SK-N-SH treated with all-trans-retinoic acid at 6 μM for 48 hours (cell line): ENCODE measurements at regions not wholly inside any gene's neighbourhood (a gene's known extent, or its start where the extent isn't known, plus 50 kb on each side); places are given as distances from the start of the nearest gene placed in this dataset.

Experiments
- ATAC-seq: fragments of 200-7000 bp; cut with Tn5 transposase; 3 replicates; pipeline ENCODE4 v1.9.1; 2020; ENCODE audit warnings: mild to moderate bottlenecking, moderate library complexity
- BACH2 ChIP-seq: fragments of 250-450 bp; sonication (Bioruptor Pico); IDR thresholded peaks from 2 replicates; pipeline ENCODE4 v1.9.0; 2021; ENCODE audit warnings: mild to moderate bottlenecking, borderline replicate concordance
- CSDC2 ChIP-seq: fragments of 250-450 bp; sonication (Bioruptor Pico); IDR thresholded peaks from 2 replicates; pipeline ENCODE4 v1.5.0; 2020; ENCODE audit warnings: mild to moderate bottlenecking, moderate library complexity
- ESRRG ChIP-seq: fragments of 250-450 bp; sonication (Bioruptor Pico); IDR thresholded peaks from 2 replicates; pipeline ENCODE4 v1.6.1; 2021; ENCODE audit warnings: mild to moderate bottlenecking
- GLIS3 ChIP-seq: fragments of 250-450 bp; sonication (Bioruptor Pico); IDR thresholded peaks from 2 replicates; pipeline ENCODE4 v1.5.0; 2020; ENCODE audit warnings: mild to moderate bottlenecking, moderate library complexity
- OSR1 ChIP-seq: fragments of 250-450 bp; sonication (Bioruptor Pico); IDR thresholded peaks from 2 replicates; pipeline ENCODE4 v1.8.0; 2022; ENCODE audit warnings: moderate library complexity, mild to moderate bottlenecking, inconsistent platforms
- PATZ1 ChIP-seq: fragments of 250-450 bp; sonication (Bioruptor Pico); IDR thresholded peaks from 2 replicates; pipeline ENCODE4 v1.8.0; 2020; ENCODE audit warnings: mild to moderate bottlenecking, moderate library complexity, borderline replicate concordance
- POU6F1 ChIP-seq: fragments of 250-450 bp; sonication (Bioruptor Pico); IDR thresholded peaks from 2 replicates; pipeline ENCODE4 v1.8.0; 2021; ENCODE audit warnings: low read depth, mild to moderate bottlenecking, moderate library complexity, borderline replicate concordance
- PPARA ChIP-seq: fragments of 250-450 bp; sonication (Bioruptor Pico); IDR thresholded peaks from 2 replicates; pipeline ENCODE4 v1.5.0; 2020; ENCODE audit warnings: mild to moderate bottlenecking, borderline replicate concordance
- RARB ChIP-seq: fragments of 250-450 bp; sonication (Bioruptor Pico); IDR thresholded peaks from 2 replicates; pipeline ENCODE4 v1.8.0; 2021; ENCODE audit warnings: mild to moderate bottlenecking, moderate library complexity
- SNAI2 ChIP-seq: fragments of 250-450 bp; sonication (Bioruptor Pico); IDR thresholded peaks from 2 replicates; pipeline ENCODE4 v1.5.0; 2020; ENCODE audit warnings: mild to moderate bottlenecking, moderate library complexity
- TCF4 ChIP-seq: fragments of 250-450 bp; sonication (Bioruptor Pico); IDR thresholded peaks from 2 replicates; pipeline ENCODE4 v1.8.0; 2021; ENCODE audit warnings: mild to moderate bottlenecking, moderate library complexity, borderline replicate concordance
- TOX ChIP-seq: fragments of 250-450 bp; sonication (Bioruptor Pico); IDR thresholded peaks from 2 replicates; pipeline ENCODE4 v1.8.0; 2021; ENCODE audit warnings: mild to moderate bottlenecking, moderate library complexity, borderline replicate concordance
- TSHZ2 ChIP-seq: fragments of 250-450 bp; sonication (Bioruptor Pico); IDR thresholded peaks from 2 replicates; pipeline ENCODE4 v1.5.0; 2020; ENCODE audit warnings: mild to moderate bottlenecking, moderate library complexity
- ZC3H10 ChIP-seq: fragments of 250-450 bp; sonication (Bioruptor Pico); IDR thresholded peaks from 2 replicates; pipeline ENCODE4 v1.5.1; 2021; ENCODE audit warnings: mild to moderate bottlenecking, moderate library complexity
- ZFP3 ChIP-seq: fragments of 250-450 bp; sonication (Bioruptor Pico); IDR thresholded peaks from 2 replicates; pipeline ENCODE4 v1.5.0; 2020; ENCODE audit warnings: mild to moderate bottlenecking, moderate library complexity
- ZFP30 ChIP-seq: fragments of 450-650 bp; formaldehyde crosslinking; IDR thresholded peaks from 2 replicates; pipeline ENCODE4 v1.5.0; 2022; ENCODE audit warnings: mild to moderate bottlenecking, moderate library complexity
- ZNF565 ChIP-seq: fragments of 450-650 bp; formaldehyde crosslinking; conservative IDR thresholded peaks from 2 replicates; pipeline ENCODE4 v1.5.0; 2020; ENCODE audit warnings: low read depth, mild to moderate bottlenecking, moderate library complexity
- ZNF70 ChIP-seq: fragments of 450-650 bp; formaldehyde crosslinking; IDR thresholded peaks from 2 replicates; pipeline ENCODE4 v1.5.0; 2020; ENCODE audit warnings: mild to moderate bottlenecking, moderate library complexity
- ZNF8 ChIP-seq: fragments of 450-650 bp; formaldehyde crosslinking; IDR thresholded peaks from 2 replicates; pipeline ENCODE4 v1.5.0; 2020; ENCODE audit warnings: mild to moderate bottlenecking, moderate library complexity
- TF ChIP-seq, protein P1 (sequence below): fragments of 250-450 bp; sonication (Bioruptor Pico); IDR thresholded peaks from 2 replicates; pipeline ENCODE4 v1.5.1; 2020; ENCODE audit warnings: low read depth, mild to moderate bottlenecking, moderate library complexity

DNA sequence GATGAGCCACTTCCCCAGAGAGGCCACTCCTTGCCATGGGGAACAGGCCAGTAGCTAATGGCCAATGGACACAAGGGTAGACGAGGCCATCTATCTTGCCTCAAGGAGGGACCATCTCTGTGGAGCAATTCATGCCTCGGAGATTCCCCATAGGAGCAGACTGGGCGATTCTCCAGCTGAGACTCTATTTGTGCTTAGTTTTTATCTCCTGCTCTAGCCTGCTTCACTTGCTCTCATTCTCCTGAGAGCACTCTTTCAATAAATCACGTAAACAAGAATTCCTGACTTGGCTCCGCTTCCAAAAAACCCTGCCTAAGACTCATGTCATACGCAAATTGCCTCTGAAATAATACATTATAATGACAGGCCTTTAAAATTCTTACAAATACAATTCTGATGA, 396.4 kb upstream of the USP15 start:
- TF ChIP-seq CSDC2 (CRISPR knock-in tag) (no peak), OSR1 (no peak), BACH2 (no peak), ZFP3 (CRISPR knock-in tag) (no peak), ZNF565 (CRISPR knock-in tag) (no peak), ZNF8 (CRISPR knock-in tag) (no peak), RARB (CRISPR knock-in tag) (no peak), SNAI2 (CRISPR knock-in tag) (no peak), GLIS3 (CRISPR knock-in tag) (no peak), PATZ1 (CRISPR knock-in tag) (no peak), PPARA (CRISPR knock-in tag) (no peak), ZC3H10 (CRISPR knock-in tag) (no peak), TOX (CRISPR knock-in tag) (no peak), POU6F1 (CRISPR knock-in tag) (no peak), ESRRG (CRISPR knock-in tag) (no peak)
- TF ChIP-seq, protein P1, sequence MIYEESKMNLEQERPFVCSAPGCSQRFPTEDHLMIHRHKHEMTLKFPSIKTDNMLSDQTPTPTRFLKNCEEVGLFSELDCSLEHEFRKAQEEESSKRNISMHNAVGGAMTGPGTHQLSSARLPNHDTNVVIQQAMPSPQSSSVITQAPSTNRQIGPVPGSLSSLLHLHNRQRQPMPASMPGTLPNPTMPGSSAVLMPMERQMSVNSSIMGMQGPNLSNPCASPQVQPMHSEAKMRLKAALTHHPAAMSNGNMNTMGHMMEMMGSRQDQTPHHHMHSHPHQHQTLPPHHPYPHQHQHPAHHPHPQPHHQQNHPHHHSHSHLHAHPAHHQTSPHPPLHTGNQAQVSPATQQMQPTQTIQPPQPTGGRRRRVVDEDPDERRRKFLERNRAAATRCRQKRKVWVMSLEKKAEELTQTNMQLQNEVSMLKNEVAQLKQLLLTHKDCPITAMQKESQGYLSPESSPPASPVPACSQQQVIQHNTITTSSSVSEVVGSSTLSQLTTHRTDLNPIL, result no peak
- ATAC-seq, result no peak

GRCh38 chr12:61869796-61870195, 390.4 kb upstream of the USP15 start:
- ATAC-seq, result no peak

GRCh38 chr12:61870658-61871484, 389.3 kb upstream of the USP15 start:
- no peak for ATAC-seq
- no peak for TF ChIP-seq PPARA (CRISPR knock-in tag)
- TF ChIP-seq TSHZ2 (CRISPR knock-in tag), result no peak
- no peak for TF ChIP-seq ZFP3 (CRISPR knock-in tag)
- no peak for TF ChIP-seq RARB (CRISPR knock-in tag)
- no peak for TF ChIP-seq ZFP30
- TF ChIP-seq TOX (CRISPR knock-in tag), result no peak
- TF ChIP-seq ZC3H10 (CRISPR knock-in tag), result no peak
- no peak for TF ChIP-seq ZNF70 (CRISPR knock-in tag)
- TF ChIP-seq TCF4 (CRISPR knock-in tag), result no peak
- TF ChIP-seq, protein P1, result no peak

More at GRCh38 chr12:61869796-61870195, 390.4 kb upstream of the USP15 start:
- TF ChIP-seq ZFP30 (no peak), BACH2 (no peak), ZNF8 (CRISPR knock-in tag) (no peak), CSDC2 (CRISPR knock-in tag) (no peak), SNAI2 (CRISPR knock-in tag) (no peak), RARB (CRISPR knock-in tag) (no peak), TSHZ2 (CRISPR knock-in tag) (no peak), ZNF70 (CRISPR knock-in tag) (no peak), ZFP3 (CRISPR knock-in tag) (no peak), ZC3H10 (CRISPR knock-in tag) (no peak)
